HG02885 (cell line): ENCODE measurements at regions not wholly inside any gene's neighbourhood (a gene's known extent, or its start where the extent isn't known, plus 50 kb on each side); places are given as distances from the start of the nearest gene placed in this dataset.

Experiments
- ATAC-seq: cut with Tn5 transposase; IDR thresholded peaks from one replicate; pipeline ENCODE4 v1.9.1; 2021; ENCODE audit warnings: mild to moderate bottlenecking; ENCODE audit not compliant: unreplicated experiment, poor library complexity

- no peak for ATAC-seq
Observed at GRCh38 chr4:35565640-35566039, 678.7 kb downstream of the ARAP2 start.

GRCh38 chr4:35591035-35591434 lies 653.3 kb downstream of the ARAP2 start:
- no peak for ATAC-seq

DNA sequence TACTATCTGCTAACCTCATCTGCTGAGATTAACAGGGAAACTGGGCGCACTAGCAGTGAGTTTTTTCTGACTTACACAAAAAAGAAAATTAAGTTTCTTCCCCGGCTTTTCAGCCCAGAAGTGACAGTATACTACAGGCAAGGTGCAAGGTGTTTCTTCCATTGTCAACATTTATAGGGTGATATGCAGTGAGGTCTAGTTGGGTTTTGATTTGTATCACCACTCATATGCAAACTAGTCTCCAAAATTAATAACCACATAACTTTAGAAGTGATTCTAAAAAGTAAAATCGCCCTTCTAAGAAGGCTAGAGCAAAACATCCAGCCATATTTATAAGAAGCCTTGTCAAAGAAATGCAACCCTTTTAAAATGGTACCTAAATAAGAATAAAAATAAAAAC lies 640.1 kb downstream of the ARAP2 start:
- peak; percentile 79 for ATAC-seq

GRCh38 chr4:35604724-35605123 lies 639.6 kb downstream of the ARAP2 start:
- ATAC-seq: peak; percentile 56

- no peak for ATAC-seq
Observed at GRCh38 chr4:35608205-35608604, 636.1 kb downstream of the ARAP2 start.

- no peak for ATAC-seq
Observed at GRCh38 chr4:35614120-35614519, 630.2 kb downstream of the ARAP2 start.

- ATAC-seq: no peak
Observed at GRCh38 chr4:35639929-35640328, 604.4 kb downstream of the ARAP2 start.

GRCh38 chr4:35643661-35644060 lies 600.7 kb downstream of the ARAP2 start:
- ATAC-seq: no peak

GRCh38 chr4:35644591-35644990 lies 599.7 kb downstream of the ARAP2 start:
- no peak for ATAC-seq

- ATAC-seq: no peak
Observed at GRCh38 chr4:35649011-35649410, 595.3 kb downstream of the ARAP2 start.

DNA sequence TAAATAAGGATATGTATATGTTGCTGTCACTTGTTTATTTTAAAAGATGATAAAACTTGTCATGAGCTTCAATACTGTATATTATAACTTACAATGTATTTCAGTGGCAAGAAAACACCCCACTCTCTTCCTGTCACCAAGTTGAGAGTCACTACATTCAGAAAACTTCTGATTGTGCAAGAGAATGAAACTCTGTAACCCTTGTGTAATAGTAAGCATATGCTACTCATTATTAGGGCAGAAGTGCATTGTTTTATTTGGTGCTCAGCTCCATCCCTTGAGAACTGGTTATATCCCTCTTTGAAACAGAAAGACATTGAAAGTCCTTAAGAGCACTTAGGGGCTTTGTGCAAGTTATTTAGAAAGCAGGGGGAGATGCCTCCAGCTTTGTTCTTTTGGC lies 594.5 kb downstream of the ARAP2 start:
- ATAC-seq: no peak

- ATAC-seq: no peak
Observed at GRCh38 chr4:35652197-35652596, 592.1 kb downstream of the ARAP2 start.

DNA sequence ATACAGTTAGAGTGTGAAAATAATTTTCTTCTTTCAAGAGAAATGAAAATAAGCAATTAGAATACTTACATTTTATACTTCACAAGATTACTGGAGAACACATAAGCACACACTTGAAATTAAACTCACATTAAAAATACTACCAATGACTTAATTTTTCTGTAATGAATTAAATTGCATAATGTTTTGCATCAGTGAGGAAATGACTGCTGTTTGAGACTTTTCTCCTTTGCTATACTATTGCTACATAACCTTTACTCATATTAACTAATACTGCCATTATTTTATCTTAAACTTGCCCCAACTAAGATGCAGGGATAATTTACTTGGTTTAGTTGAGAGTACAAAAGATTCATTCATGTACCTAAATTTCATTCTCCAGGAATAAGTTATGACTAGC lies 590.9 kb downstream of the ARAP2 start:
- ATAC-seq: no peak

- no peak for ATAC-seq
Observed at GRCh38 chr4:35673137-35673536, 571.2 kb downstream of the ARAP2 start.

DNA sequence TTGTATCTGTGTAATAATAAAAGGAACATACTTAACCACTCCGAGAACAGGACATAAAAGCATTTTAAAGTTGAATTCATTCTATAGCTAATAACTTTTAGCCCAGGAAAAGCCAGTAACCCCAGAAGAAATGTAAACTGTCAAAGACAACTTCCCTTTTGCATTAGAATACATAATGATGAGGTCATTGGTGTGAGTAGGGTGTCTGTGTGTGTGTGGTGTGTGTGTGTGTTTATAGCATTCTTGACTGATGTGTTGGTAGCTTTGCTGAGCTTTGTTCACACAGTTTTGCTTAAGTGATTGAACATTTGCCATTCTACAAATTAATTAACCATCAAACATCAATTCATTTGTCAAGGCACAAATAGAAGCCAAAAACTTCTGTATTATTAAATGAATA lies 559.6 kb downstream of the ARAP2 start:
- ATAC-seq: no peak

- ATAC-seq: no peak
Observed at GRCh38 chr4:35689870-35690269, 554.4 kb downstream of the ARAP2 start.

- no peak for ATAC-seq
Observed at GRCh38 chr4:35690271-35690670, 554.0 kb downstream of the ARAP2 start.

DNA sequence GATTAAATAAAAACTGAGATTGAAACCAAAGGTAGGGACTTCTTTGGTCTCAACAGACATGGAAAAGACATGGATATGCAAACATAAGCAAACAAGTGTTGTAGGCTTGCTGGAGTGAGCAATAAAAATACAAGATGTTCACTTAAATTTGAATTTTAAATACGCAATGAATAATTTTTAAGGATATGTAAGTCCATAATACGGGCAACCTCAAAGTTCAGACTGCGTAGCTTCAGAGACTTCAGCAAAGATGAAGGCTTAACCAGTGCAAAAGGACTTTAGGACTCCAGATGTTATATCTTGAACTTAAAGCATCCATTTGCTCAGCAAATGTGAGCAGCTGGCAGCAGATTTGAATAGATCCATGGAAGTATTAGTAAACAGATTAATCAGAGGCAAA lies 549.3 kb downstream of the ARAP2 start:
- ATAC-seq: no peak

DNA sequence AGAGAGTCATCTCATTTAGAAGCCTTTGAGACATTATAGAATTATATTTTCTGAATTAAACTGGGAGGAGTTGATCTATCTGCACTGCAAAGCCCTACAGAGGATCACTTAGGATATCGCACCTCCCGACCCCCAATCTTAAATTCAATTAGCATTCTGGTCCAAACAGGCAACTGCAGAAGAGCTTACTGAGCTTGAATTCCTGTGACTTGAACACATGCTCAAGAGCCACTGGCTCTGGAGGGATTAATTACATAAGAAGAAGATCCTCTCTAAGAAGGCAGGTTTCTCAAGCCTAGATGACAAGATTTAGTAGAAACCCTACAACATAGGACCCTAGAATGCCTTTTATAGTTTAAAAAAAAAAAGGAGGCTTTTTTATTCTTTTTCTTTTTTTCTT lies 548.9 kb downstream of the ARAP2 start:
- ATAC-seq: no peak

GRCh38 chr4:35697210-35697736 lies 547.0 kb downstream of the ARAP2 start:
- ATAC-seq: no peak

- ATAC-seq: no peak
Observed at GRCh38 chr4:35700663-35701062, 543.7 kb downstream of the ARAP2 start.

DNA sequence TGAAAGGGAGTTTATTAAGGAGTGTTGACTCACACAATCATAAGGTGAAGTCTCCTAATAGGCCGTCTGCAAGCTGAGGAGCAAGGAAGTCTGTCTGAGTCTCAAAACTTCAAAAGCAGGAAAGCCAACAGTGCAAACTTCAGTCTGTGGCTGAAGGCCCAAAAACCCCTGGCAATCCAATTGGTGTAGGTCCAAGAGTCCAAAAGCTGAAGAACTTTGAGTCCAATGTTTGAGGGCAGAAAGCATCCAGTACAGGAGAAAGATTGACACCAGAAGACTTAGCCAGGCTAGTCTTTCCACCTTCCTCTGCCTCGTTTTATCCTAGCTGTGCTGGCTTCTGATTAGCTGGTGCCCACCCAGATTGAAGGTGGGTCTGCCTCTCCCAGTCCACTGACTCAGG lies 535.2 kb downstream of the ARAP2 start:
- no peak for ATAC-seq

GRCh38 chr4:35710343-35710742 lies 534.0 kb downstream of the ARAP2 start:
- no peak for ATAC-seq
